GM18951 (cell line): ENCODE measurements at regions not wholly inside any gene's neighbourhood (a gene's known extent, or its start where the extent isn't known, plus 50 kb on each side); places are given as distances from the start of the nearest gene placed in this dataset.

ENCODE experiments used
- POLR2A ChIP-seq: IDR thresholded peaks from 4 replicates; pipeline ENCODE4 v1.6.1; 2011; ENCODE audit warnings: mild to moderate bottlenecking; ENCODE audit not compliant: insufficient read length, insufficient read depth; ENCODE audit errors: extremely low read depth
- in situ Hi-C: fragments of 300-500 bp; cut with MboI; formaldehyde crosslinking; loops from one replicate; pipeline ENCODE4 v1.12.0; 2022; ENCODE audit warnings: low sequenced_read_pairs, mixed read lengths, inconsistent platforms; ENCODE audit not compliant: unreplicated experiment

GRCh38 chrX:84907324-84907968 is 96.2 kb upstream of the APOOL start:
- in situ Hi-C loops, result no loop called here
- no peak for TF ChIP-seq POLR2A

- in situ Hi-C loops, result no loop called here
These were observed 94.5 kb upstream of the APOOL start for GRCh38 chrX:84909151-84909550.

GRCh38 chrX:84924624-84925023 is 79.1 kb upstream of the APOOL start:
- no peak for TF ChIP-seq POLR2A
- in situ Hi-C loops, result no loop called here

More at GRCh38 chrX:84909151-84909550, 94.5 kb upstream of the APOOL start:
- TF ChIP-seq POLR2A, result no peak

GRCh38 chrX:84932814-84933213 is 70.9 kb upstream of the APOOL start:
- in situ Hi-C loops, result no loop called here
- no peak for TF ChIP-seq POLR2A

GRCh38 chrX:84933956-84934556 is 69.6 kb upstream of the APOOL start:
- TF ChIP-seq POLR2A, result no peak
- in situ Hi-C loops, result no loop called here
